ENCODE measurements at regions not wholly inside any gene's neighbourhood (a gene's known extent, or its start where the extent isn't known, plus 50 kb on each side); places are given as distances from the start of the nearest gene placed in this dataset.

GRCh38 chr14:62468946-62469345, 576.3 kb downstream of the KCNH5 start:
- Histone ChIP-seq H4K91ac (ENCODE audit: insufficient read length, low read depth, low read length) (no peak overlapping the region), H3K9ac (ENCODE audit: extremely low read depth, insufficient read length, low read length) (no peak overlapping the region), H3K23ac (ENCODE audit: insufficient read length, low read depth, low read length) (no peak overlapping the region), H3K56ac (ENCODE audit: insufficient read length, low read depth, low read length) (no peak overlapping the region), H2BK12ac (ENCODE audit: insufficient read length, low read depth, low read length) (no peak overlapping the region), H2BK20ac (ENCODE audit: low read depth, low read length, poor library complexity, severe bottlenecking) (no peak overlapping the region), H2AFZ (ENCODE audit: low read length) (no peak overlapping the region), H3K23me2 (ENCODE audit: insufficient read length, low read depth, low read length, poor library complexity, severe bottlenecking) (no peaks in the 10 kb centered on the region), H3K79me1 (ENCODE audit: insufficient read depth, low read depth, low read length, poor library complexity, severe bottlenecking) (no peaks in the 10 kb centered on the region), H3K4ac (ENCODE audit: low read depth, low read length) (no peak overlapping the region), H4K20me1 (ENCODE audit: control insufficient read depth, insufficient read depth, insufficient read length) (no peaks in the 10 kb centered on the region), H2BK5ac (ENCODE audit: insufficient read length, low read length) (no peak overlapping the region), H3K18ac (ENCODE audit: insufficient read length, low read depth, low read length) (no peak overlapping the region), H3T11ph (ENCODE audit: low read length) (no peak overlapping the region), H3K4me1 (ENCODE audit: insufficient read depth, low read length) (no peaks in the 10 kb centered on the region), H3K79me2 (ENCODE audit: insufficient read depth, low read length) (no peaks in the 10 kb centered on the region), H4K5ac (ENCODE audit: insufficient read length, low read depth, low read length) (no peak overlapping the region), H2BK15ac (ENCODE audit: low read depth, low read length) (no peak overlapping the region), H3K4me2 (ENCODE audit: insufficient read depth, insufficient read length, low read length) (no peak overlapping the region), H3K27me3 (ENCODE audit: insufficient read depth, low read length) (no peaks in the 10 kb centered on the region), H4K8ac (replicated peaks; ENCODE audit: insufficient read length, low read depth, low read length) (no peak overlapping the region), H3K9me3 (ENCODE audit: control insufficient read depth, low read depth, low read length) (no peaks in the 10 kb centered on the region), H3K14ac (ENCODE audit: insufficient read depth, low read length) (no peak overlapping the region), H2AK5ac (ENCODE audit: insufficient read length, low read length) (no peak overlapping the region), H3K27ac (ENCODE audit: insufficient read length, low read depth, low read length) (no peak overlapping the region), H2BK120ac (ENCODE audit: low read depth, low read length, poor library complexity, severe bottlenecking) (no peak overlapping the region)
- Mint-ChIP-seq H3K36me3 (ENCODE audit: insufficient read depth in 1 of 3, low read depth in 3 of 3) (no peaks in the 10 kb centered on the region), H3K9me3 (no peaks in the 10 kb centered on the region), H3K27ac (no peak overlapping the region), H3K4me1 (no peaks in the 10 kb centered on the region), H3K4me3 (no peak overlapping the region), H3K27me3 (ENCODE audit: low read depth) (no peaks in the 10 kb centered on the region; the same call in 1 of the 2 replicates)
- no peak for DNase-seq
- TF ChIP-seq, protein P1, sequence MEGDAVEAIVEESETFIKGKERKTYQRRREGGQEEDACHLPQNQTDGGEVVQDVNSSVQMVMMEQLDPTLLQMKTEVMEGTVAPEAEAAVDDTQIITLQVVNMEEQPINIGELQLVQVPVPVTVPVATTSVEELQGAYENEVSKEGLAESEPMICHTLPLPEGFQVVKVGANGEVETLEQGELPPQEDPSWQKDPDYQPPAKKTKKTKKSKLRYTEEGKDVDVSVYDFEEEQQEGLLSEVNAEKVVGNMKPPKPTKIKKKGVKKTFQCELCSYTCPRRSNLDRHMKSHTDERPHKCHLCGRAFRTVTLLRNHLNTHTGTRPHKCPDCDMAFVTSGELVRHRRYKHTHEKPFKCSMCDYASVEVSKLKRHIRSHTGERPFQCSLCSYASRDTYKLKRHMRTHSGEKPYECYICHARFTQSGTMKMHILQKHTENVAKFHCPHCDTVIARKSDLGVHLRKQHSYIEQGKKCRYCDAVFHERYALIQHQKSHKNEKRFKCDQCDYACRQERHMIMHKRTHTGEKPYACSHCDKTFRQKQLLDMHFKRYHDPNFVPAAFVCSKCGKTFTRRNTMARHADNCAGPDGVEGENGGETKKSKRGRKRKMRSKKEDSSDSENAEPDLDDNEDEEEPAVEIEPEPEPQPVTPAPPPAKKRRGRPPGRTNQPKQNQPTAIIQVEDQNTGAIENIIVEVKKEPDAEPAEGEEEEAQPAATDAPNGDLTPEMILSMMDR (conservative IDR thresholded peaks at IDR 0.05): no peak
- no CpG with 5 or more reads among the region's 1 CpG for whole genome bisulfite sequencing (ENCODE audit: extremely low coverage, insufficient read length, low lambda C conversion rate)

All from H9 (cell line).